GM23338 (cell line): ENCODE measurements at regions not wholly inside any gene's neighbourhood (a gene's known extent, or its start where the extent isn't known, plus 50 kb on each side); places are given as distances from the start of the nearest gene placed in this dataset.

Experiments used
- ATAC-seq: fragments of 200-7000 bp; cut with Tn5 transposase; 3 replicates; pipeline ENCODE4 v1.9.1; 2020
- DNase-seq: peaks from one replicate; pipeline ENCODE4 v3.0.0-alpha.2; 2015; ENCODE audit warnings: low spot score
- H2AFZ ChIP-seq: fragments of 200-600 bp; sonication (generic); 2 replicates; pipeline ENCODE4 v1.8.0; 2016; ENCODE audit warnings: antibody characterized with exemption, mild to moderate bottlenecking, moderate library complexity
- H3F3A ChIP-seq: fragments of 200-600 bp; sonication (generic); replicated peaks from 2 replicates; pipeline ENCODE4 v1.8.0; 2017; ENCODE audit warnings: antibody characterized with exemption, mixed run types, low read depth
- H3K27ac ChIP-seq: fragments of 200-600 bp; sonication (generic); 2 replicates; pipeline ENCODE4 v1.6.1; 2016; ENCODE audit warnings: low read depth
- H3K27me3 ChIP-seq: fragments of 200-600 bp; sonication (generic); 2 replicates; pipeline ENCODE4 v1.8.0; 2016; ENCODE audit warnings: mild to moderate bottlenecking, mixed run types, moderate library complexity; ENCODE audit not compliant: insufficient read depth
- H3K36me3 ChIP-seq: fragments of 200-600 bp; sonication (generic); 2 replicates; pipeline ENCODE4 v1.8.0; 2016; ENCODE audit warnings: mild to moderate bottlenecking; ENCODE audit not compliant: insufficient read depth
- H3K4me1 ChIP-seq: fragments of 200-600 bp; sonication (generic); 2 replicates; pipeline ENCODE4 v1.8.0; 2016; ENCODE audit warnings: mild to moderate bottlenecking, moderate library complexity; ENCODE audit not compliant: insufficient read depth
- H3K4me2 ChIP-seq: fragments of 200-600 bp; sonication (generic); 2 replicates; pipeline ENCODE4 v1.7.1; 2017; ENCODE audit warnings: mixed run types
- H3K4me3 ChIP-seq: fragments of 200-600 bp; sonication (generic); 2 replicates; pipeline ENCODE4 v1.6.1; 2016; ENCODE audit warnings: mixed run types
- H3K79me2 ChIP-seq: fragments of 200-600 bp; sonication (generic); replicated peaks from 2 replicates; pipeline ENCODE4 v1.8.0; 2017; ENCODE audit warnings: mild to moderate bottlenecking; ENCODE audit not compliant: insufficient read depth
- H3K9me2 ChIP-seq: fragments of 200-600 bp; sonication (generic); 2 replicates; pipeline ENCODE4 v1.8.0; 2017; ENCODE audit not compliant: insufficient read depth
- H4K20me1 ChIP-seq: fragments of 200-600 bp; sonication (generic); replicated peaks from 2 replicates; pipeline ENCODE4 v1.8.0; 2017; ENCODE audit warnings: mild to moderate bottlenecking; ENCODE audit not compliant: insufficient read depth
- H3K27ac Mint-ChIP-seq: 2 replicates; pipeline ENCODE4 v1.8.0; 2020; ENCODE audit warnings: inconsistent platforms, mild to moderate bottlenecking, moderate library complexity, mixed read lengths
- H3K27me3 Mint-ChIP-seq: 3 replicates; pipeline ENCODE4 v1.8.0; 2022; ENCODE audit warnings: low read depth, mild to moderate bottlenecking, moderate library complexity, mixed read lengths, inconsistent platforms; ENCODE audit not compliant: insufficient read depth, poor library complexity
- H3K36me3 Mint-ChIP-seq: 3 replicates; pipeline ENCODE4 v1.8.0; 2021; ENCODE audit warnings: low read depth, mild to moderate bottlenecking, inconsistent platforms, moderate library complexity, mixed read lengths
- H3K4me1 Mint-ChIP-seq: 3 replicates; pipeline ENCODE4 v1.8.0; 2020; ENCODE audit warnings: mild to moderate bottlenecking, inconsistent platforms, mixed read lengths
- H3K4me3 Mint-ChIP-seq: 3 replicates; pipeline ENCODE4 v1.8.0; 2021; ENCODE audit warnings: moderate library complexity, mild to moderate bottlenecking, inconsistent platforms, mixed read lengths
- H3K9me3 Mint-ChIP-seq: 3 replicates; pipeline ENCODE4 v1.8.0; 2020; ENCODE audit warnings: moderate library complexity, mild to moderate bottlenecking, inconsistent platforms, mixed read lengths
- CREB1 ChIP-seq: fragments of 250-450 bp; sonication (Bioruptor Pico); IDR thresholded peaks from 2 replicates; pipeline ENCODE4 v1.5.0; 2020; ENCODE audit warnings: low read depth, mild to moderate bottlenecking, moderate library complexity
- EZH2 ChIP-seq: fragments of 200-600 bp; sonication (generic); IDR thresholded peaks from one replicate; pipeline ENCODE4 v1.8.0; 2017; ENCODE audit warnings: antibody characterized with exemption, mild to moderate bottlenecking, low read depth; ENCODE audit not compliant: unreplicated experiment
- ZNF114 ChIP-seq: fragments of 250-450 bp; sonication (Bioruptor Pico); IDR thresholded peaks from 2 replicates; pipeline ENCODE4 v1.5.0; 2020; ENCODE audit warnings: mild to moderate bottlenecking, moderate library complexity
- TF ChIP-seq, protein P1 (sequence below): fragments of 250-450 bp; sonication (Bioruptor Pico); IDR thresholded peaks from 2 replicates; pipeline ENCODE4 v1.5.0; 2020; ENCODE audit warnings: mild to moderate bottlenecking, moderate library complexity
- TF ChIP-seq, protein P2 (sequence below), 2 experiments: fragments of 200-600 bp in 1 of 2; sonication (generic) in 1 of 2; conservative IDR thresholded peaks; 2 replicates each; pipeline versions ENCODE4 v1.5.1 to v1.6.1; 2016 to 2017; ENCODE audit warnings: antibody characterized with exemption in 2 of 2, low read depth in 2 of 2, mild to moderate bottlenecking in 2 of 2, moderate library complexity in 1 of 2
- TF ChIP-seq, protein P3 (sequence below): IDR thresholded peaks from 2 replicates; pipeline ENCODE4 v1.6.1; 2016; ENCODE audit warnings: antibody characterized with exemption

DNA sequence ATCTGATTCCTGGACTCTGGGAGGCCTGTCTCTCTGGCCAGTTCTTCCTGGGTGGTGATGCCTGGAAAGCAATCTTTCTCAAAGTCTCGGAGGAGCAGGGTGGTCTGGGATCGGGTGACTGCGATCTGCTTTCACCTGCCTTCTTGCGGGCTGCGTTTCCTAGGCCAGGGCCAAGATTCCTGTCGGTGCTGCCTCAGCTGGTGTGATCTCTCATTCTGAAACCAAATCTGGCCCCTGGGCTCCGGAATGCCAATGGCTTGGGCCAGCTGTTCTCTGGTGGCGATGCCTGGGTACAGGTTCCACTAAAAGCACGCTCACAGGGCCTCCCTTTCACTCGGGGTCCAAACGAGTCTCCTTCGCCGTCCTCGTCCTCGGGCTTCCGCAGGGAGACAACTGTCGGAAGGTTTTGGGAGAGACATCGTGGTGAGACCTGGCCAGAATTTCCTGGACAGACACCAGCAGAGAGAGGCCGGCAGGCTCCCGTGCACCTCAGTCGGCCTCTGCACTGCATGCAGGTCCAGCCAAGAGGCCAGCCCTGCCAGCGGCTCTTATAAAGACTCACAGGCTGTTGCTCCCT, 187.1 kb downstream of the ALG10 start (continued):
- TF ChIP-seq, protein P1, sequence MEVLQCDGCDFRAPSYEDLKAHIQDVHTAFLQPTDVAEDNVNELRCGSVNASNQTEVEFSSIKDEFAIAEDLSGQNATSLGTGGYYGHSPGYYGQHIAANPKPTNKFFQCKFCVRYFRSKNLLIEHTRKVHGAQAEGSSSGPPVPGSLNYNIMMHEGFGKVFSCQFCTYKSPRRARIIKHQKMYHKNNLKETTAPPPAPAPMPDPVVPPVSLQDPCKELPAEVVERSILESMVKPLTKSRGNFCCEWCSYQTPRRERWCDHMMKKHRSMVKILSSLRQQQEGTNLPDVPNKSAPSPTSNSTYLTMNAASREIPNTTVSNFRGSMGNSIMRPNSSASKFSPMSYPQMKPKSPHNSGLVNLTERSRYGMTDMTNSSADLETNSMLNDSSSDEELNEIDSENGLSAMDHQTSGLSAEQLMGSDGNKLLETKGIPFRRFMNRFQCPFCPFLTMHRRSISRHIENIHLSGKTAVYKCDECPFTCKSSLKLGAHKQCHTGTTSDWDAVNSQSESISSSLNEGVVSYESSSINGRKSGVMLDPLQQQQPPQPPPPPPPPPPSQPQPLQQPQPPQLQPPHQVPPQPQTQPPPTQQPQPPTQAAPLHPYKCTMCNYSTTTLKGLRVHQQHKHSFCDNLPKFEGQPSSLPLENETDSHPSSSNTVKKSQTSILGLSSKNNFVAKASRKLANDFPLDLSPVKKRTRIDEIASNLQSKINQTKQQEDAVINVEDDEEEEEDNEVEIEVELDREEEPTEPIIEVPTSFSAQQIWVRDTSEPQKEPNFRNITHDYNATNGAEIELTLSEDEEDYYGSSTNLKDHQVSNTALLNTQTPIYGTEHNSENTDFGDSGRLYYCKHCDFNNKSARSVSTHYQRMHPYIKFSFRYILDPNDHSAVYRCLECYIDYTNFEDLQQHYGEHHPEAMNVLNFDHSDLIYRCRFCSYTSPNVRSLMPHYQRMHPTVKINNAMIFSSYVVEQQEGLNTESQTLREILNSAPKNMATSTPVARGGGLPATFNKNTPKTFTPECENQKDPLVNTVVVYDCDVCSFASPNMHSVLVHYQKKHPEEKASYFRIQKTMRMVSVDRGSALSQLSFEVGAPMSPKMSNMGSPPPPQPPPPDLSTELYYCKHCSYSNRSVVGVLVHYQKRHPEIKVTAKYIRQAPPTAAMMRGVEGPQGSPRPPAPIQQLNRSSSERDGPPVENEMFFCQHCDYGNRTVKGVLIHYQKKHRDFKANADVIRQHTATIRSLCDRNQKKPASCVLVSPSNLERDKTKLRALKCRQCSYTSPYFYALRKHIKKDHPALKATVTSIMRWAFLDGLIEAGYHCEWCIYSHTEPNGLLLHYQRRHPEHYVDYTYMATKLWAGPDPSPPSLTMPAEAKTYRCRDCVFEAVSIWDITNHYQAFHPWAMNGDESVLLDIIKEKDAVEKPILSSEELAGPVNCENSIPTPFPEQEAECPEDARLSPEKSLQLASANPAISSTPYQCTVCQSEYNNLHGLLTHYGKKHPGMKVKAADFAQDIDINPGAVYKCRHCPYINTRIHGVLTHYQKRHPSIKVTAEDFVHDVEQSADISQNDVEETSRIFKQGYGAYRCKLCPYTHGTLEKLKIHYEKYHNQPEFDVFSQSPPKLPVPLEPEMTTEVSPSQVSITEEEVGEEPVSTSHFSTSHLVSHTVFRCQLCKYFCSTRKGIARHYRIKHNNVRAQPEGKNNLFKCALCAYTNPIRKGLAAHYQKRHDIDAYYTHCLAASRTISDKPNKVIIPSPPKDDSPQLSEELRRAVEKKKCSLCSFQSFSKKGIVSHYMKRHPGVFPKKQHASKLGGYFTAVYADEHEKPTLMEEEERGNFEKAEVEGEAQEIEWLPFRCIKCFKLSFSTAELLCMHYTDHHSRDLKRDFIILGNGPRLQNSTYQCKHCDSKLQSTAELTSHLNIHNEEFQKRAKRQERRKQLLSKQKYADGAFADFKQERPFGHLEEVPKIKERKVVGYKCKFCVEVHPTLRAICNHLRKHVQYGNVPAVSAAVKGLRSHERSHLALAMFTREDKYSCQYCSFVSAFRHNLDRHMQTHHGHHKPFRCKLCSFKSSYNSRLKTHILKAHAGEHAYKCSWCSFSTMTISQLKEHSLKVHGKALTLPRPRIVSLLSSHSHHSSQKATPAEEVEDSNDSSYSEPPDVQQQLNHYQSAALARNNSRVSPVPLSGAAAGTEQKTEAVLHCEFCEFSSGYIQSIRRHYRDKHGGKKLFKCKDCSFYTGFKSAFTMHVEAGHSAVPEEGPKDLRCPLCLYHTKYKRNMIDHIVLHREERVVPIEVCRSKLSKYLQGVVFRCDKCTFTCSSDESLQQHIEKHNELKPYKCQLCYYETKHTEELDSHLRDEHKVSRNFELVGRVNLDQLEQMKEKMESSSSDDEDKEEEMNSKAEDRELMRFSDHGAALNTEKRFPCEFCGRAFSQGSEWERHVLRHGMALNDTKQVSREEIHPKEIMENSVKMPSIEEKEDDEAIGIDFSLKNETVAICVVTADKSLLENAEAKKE (CRISPR knock-in tag) = no peak
- TF ChIP-seq, protein P2, sequence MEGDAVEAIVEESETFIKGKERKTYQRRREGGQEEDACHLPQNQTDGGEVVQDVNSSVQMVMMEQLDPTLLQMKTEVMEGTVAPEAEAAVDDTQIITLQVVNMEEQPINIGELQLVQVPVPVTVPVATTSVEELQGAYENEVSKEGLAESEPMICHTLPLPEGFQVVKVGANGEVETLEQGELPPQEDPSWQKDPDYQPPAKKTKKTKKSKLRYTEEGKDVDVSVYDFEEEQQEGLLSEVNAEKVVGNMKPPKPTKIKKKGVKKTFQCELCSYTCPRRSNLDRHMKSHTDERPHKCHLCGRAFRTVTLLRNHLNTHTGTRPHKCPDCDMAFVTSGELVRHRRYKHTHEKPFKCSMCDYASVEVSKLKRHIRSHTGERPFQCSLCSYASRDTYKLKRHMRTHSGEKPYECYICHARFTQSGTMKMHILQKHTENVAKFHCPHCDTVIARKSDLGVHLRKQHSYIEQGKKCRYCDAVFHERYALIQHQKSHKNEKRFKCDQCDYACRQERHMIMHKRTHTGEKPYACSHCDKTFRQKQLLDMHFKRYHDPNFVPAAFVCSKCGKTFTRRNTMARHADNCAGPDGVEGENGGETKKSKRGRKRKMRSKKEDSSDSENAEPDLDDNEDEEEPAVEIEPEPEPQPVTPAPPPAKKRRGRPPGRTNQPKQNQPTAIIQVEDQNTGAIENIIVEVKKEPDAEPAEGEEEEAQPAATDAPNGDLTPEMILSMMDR (conservative IDR thresholded peaks at IDR 0.05; ENCODE audit: low read depth in 2 of 2) = no peak

DNA sequence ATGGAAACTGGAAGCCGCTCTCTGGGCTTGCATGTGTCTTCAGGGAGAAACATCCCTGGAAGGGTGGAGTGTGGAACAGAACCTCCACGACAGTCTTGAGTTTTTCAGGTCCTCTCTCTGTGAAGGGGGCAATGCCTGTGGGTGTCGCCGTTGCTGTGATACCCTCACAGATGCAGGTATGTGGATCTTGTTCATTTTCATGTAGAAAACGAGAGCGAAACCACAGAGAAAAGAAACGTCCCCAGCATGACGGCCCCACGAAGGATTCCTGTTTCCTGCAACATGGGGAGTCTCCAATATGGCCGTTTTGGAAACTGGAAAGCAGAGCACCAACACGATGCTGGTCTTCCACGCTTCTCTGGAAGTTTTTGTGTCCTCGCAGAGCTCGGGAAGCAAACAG, 187.9 kb downstream of the ALG10 start:
- H3F3A ChIP-seq = no peaks in the 10 kb centered on the region
- Mint-ChIP-seq H3K9me3 (peaks cover 94% of the 10 kb centered on the region), H3K27me3 (peaks cover 17% of the 10 kb centered on the region), H3K4me1 (no peaks in the 10 kb centered on the region), H3K27ac (no peak overlapping the region), H3K36me3 (peaks cover 59% of the 10 kb centered on the region), H3K4me3 (no peak overlapping the region)
- no peaks in the 10 kb centered on the region for H3K9me2 ChIP-seq
- H3K4me3 ChIP-seq = no peak overlapping the region
- H3K4me1 ChIP-seq = no peaks in the 10 kb centered on the region
- H4K20me1 ChIP-seq = no peaks in the 10 kb centered on the region
- H3K27me3 ChIP-seq = no peaks in the 10 kb centered on the region
- no peak overlapping the region for H3K27ac ChIP-seq
- no peak overlapping the region for H2AFZ ChIP-seq
- H3K4me2 ChIP-seq = no peak overlapping the region
- ATAC-seq = no peak
- H3K36me3 ChIP-seq = no peaks in the 10 kb centered on the region
- no peaks in the 10 kb centered on the region for H3K79me2 ChIP-seq
- no peak for DNase-seq
- no peak for TF ChIP-seq ZNF114 (CRISPR knock-in tag)
- no peak for TF ChIP-seq CREB1 (CRISPR knock-in tag)
- TF ChIP-seq EZH2 = no peak
- TF ChIP-seq, protein P1 (CRISPR knock-in tag) = no peak
- TF ChIP-seq, protein P3, sequence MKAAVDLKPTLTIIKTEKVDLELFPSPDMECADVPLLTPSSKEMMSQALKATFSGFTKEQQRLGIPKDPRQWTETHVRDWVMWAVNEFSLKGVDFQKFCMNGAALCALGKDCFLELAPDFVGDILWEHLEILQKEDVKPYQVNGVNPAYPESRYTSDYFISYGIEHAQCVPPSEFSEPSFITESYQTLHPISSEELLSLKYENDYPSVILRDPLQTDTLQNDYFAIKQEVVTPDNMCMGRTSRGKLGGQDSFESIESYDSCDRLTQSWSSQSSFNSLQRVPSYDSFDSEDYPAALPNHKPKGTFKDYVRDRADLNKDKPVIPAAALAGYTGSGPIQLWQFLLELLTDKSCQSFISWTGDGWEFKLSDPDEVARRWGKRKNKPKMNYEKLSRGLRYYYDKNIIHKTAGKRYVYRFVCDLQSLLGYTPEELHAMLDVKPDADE = no peak
